ENCODE measurements at regions not wholly inside any gene's neighbourhood (a gene's known extent, or its start where the extent isn't known, plus 50 kb on each side); places are given as distances from the start of the nearest gene placed in this dataset.
A peak's percentile ranks its signal among the peaks of the same experiment; 100 is the strongest.

DNA sequence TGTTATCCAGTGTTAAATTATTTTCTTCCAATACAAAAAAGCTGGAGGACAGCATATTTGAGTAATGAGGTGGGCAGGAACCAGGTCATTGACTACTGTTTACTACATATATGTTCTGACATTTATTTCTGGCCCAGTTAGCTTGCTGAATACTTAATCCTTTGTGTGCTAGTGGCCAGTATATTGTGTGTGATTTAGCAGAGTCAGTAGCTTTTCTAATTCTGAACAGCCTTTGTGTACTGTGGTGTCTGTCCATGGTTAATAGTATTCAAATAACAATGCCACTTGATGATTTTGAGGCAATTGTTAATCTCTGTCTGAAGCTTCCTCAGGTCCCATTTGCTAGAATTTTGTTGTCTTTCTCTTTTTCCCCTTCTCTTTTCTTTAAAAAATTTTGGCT, 286.5 kb upstream of the E2F7 start:
- no peak for DNase-seq (ENCODE audit: low spot score)

DNA sequence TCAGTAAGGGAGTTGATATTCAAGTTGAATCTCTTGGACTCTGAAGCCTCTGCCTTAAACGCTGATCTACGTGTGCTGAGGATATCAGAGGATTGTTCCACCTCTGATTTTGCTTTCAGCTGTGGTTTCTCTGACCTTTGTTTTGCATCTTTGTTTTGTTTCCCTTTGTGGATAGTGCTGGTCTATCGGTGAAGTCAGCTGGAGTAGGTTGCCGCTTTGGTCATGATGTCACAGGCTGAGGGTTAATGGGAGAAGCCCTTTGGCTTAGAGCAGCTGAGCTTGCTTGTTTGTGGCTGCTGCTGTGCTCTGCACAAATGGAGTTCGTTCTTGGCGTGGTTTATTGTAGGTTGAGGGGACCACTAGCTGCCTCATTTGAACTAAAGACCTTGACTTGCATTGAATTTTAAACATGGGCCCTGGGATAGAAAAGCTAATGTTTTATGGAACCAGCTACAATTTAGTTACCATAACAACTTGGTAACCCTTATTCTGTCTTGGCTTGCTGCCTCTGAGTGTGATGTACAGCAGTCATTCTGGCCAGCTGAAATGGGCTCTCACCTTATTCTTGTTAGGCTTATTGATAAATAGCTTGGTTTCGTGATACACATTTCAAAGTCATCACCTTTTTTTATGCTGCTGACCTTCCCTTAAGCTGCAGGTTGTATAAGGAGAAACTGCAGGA, 284.5 kb upstream of the E2F7 start:
- no peak for DNase-seq (ENCODE audit: low spot score)

DNA sequence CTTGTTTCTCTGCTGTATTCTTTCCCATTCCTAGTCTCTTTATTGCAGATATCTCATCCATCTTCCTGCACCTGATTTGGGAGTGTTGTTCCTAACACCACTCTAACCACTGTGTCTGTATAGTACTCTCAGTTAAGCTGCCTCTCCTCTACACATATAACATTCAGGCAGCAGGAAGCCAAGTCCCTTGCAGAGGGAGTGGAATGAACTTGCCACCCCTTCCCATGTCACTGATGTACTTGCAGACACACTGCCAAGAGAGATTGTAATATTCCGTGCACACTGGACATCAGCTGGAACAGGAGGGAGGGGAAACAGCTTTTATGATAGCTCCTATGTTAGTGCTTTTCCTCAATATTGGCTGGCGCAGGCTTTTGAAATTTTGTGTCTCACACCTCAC, 281.6 kb upstream of the E2F7 start:
- DNase-seq (ENCODE audit: low spot score), result no peak

DNA sequence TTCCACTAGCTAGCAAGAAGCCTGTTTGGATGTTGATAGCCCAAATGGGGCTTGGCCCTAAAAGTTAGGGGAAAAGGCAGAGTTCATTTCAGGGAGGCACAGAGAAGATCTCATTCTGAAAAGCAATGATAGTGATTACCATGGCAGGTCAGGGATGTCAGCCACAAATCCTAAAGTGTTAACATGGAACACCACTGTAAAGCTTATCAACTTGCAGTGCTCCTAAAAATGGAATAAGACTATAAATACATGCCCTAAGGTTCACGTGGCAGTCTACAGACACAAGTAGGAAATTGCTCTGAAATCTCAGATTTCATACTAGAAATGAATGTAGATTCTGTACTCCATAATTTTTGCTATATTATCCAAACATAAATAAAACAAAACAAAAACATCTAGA, 280.0 kb upstream of the E2F7 start:
- no peak for DNase-seq (ENCODE audit: low spot score)

DNA sequence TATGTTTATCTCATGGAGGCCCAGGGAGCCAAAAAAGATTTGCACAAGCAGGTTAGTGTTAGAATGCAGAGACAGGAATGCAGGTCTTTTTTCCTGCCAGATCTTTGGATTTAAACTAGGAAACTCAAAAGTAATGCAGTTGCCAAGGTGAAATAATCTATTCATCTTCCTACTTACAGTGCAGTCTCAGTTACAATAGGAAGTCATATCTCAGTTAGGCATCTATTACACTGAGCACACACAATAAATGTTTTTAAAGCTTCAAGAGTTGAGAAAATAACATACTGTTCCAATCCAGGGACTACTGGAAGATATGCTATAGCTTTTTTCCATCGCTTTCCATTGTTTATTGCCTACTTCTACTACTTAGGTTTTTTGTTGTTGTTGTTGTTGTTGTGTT, 279.3 kb upstream of the E2F7 start:
- DNase-seq (ENCODE audit: low spot score), result no peak

DNA sequence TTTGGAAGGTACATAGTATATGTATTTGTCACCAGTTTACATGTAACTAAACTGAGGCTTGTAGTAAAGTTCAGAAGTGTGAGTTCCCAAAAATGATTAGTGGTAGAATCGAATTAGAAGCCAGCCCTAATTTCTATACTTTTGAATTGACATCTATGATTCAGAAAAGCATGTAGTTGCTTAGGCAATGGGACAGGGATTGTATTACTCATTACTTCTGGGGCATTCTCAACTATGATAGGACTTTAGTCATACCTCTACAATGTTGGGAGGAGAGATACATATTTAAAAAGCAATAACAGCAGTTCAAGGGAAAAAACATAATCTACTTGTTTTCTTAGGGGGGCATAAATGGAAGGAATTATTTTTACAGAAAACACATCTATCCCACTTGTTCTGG, 277.9 kb upstream of the E2F7 start:
- DNase-seq (ENCODE audit: low spot score), result no peak

DNA sequence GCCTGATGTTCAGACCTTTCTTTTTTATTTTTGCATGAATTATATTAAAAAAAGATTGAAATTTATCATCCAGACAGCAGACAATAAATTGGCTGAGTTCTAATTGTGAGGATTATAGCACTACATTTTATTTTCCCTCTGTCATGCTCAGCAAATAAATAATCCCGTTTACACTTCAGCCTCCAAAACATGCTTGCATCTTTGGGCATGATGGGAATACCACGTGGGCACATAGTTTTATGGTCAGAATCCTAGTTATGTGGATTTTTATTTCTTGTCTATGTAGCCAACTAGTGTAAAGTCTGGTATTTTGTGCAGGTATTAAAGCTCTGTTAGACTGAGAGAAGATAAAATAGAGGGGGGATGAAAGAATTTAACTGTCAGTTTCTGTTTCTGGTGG, 276.9 kb upstream of the E2F7 start:
- DNase-seq (ENCODE audit: low spot score), result no peak

DNA sequence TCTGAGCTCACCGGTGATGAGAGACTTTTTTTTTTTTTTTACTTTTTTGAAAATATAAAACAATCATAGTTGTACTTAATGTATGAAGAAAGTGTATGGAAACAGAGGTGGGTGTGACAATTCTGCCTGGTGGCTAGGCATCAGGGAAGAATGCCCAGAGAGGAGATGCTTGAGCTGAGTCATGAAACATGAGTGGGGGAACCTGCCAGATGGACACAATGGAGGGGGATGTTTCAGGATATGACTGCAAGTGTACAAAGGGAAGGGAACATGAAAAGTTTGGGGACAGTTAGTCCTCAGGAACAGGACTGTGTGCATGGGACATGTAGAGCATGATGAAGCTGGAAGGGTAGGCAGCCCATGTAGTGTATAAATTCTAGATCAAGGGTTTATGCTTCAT, 274.2 kb upstream of the E2F7 start:
- no peak for DNase-seq (ENCODE audit: low spot score)

DNA sequence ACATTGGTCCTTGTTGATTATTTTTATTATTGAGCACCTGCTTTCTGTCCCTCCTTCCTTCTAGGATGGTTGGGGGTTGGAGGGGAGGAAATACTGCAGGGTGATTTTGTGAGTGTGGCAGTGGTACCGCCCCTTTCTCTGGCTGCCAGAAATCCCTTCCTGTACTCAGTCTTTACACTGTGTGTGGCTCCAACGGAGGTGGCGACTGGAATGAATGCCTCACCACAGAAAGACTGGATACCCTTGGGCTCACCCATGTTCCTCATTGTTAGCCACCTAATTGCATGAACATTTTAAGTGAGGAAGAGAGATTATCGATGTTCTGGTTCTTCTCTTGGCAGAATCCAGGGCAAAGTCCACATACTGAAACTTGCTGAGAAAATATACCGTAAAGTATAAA, 272.0 kb upstream of the E2F7 start:
- DNase-seq (ENCODE audit: low spot score), result no peak

DNA sequence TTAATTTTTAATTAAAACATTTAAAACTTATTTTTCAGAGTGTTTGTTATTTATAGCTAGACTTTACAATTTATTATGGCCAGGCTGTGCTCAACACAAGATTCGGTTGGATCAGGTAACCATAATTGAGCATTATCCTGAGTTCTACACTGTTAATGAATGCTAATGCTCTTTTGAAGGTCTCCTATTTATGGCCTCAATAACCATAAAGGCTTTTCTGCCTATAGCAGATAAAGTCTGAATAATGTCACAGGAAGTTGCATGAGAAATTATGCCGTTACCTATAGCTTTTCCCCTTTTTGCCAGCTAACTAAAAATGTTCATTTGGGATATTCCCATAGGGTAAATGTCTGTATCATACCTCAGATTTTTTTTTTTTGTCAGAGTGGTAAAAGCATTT, 269.4 kb upstream of the E2F7 start:
- no peak for DNase-seq (ENCODE audit: low spot score)

DNA sequence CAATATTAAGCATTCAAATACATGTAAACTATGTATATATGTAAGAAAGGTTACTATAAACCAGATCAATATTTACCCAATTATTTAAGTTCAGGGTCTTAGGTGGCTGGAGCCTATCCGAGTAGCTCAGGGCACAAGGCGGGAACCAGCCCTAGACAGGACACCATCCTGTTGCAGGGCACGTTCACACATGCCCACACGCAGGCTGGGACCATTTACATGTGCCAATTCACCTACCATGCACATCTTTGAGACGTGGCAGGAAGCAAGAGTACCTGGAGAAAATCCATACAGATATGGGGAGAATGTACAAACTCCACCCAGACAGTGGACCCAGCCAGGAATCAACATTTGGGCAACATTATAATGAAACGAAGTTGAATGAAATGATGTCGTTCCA, 263.0 kb upstream of the E2F7 start:
- DNase-seq (ENCODE audit: low spot score), result no peak

DNA sequence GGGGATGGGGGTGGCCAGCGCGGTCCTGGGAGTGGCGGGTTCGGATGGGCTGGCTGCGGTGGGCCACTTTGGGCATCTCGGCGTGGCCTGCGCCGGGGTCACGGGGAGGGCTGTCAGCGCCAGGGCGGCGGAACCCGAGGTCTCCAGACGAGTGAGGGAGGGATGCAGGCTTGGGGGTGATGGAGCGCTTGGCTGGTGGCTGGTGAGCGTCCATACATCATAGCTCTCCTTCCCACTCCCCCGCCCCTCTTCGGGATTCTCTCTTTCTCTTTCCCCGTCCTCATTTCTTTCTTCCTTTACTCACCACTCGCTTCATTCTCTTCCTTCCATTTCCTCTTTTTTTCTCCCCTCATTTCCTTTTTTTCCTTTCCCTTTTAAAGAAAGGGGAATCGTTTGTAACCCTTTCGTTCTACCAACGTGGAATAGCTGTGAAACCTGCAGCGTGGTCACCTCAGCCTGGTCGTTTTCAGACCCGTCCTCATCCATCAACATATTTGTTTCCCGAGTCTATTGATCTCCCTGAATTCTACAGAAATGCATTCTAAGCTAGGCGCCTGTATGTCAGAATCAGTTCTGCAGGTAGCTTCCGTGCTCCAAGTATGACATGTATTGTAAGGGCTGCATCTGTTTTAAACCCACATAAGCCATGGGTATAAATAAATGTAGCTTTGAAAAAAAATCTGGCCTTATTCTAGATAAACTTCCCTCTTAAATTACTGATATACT, 260.3 kb upstream of the E2F7 start:
- peak; percentile 78 for DNase-seq (ENCODE audit: low spot score)

DNA sequence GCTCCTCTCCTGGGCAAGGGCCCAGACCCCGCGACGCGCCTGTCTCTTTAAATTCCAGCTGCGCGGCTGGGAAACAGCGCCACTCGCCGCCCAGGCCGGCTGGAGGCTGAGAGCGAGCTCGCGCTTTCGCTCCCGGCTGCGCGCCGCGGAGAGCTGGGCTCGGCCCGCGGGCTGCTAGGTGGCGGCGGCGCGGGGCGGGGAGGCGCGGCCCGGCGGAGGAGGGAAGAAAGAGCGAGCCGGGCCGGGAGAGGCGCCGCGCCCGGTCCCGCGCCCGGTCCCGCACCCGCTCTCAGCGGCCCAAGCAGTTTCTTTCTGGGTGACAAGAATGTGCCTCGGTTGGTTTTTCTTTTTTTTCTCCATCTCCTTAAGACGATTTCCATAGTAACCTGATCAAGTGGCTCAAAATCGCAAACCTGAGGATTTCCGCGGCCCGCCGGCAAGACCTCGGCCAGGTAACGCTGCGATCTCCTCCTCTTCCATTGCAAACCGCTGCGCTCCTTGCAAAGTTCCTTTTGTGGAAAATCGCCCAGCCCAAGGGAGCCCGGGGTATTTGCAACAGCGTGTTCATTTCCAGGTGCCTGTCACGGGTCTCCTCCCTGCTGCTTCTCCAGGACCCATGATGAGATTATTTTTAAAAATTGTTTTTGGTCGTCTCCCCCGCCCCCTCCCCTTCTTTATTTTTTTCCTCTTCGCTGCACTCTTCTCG, 259.5 kb upstream of the E2F7 start:
- DNase-seq (ENCODE audit: low spot score), result peak; percentile 92

DNA sequence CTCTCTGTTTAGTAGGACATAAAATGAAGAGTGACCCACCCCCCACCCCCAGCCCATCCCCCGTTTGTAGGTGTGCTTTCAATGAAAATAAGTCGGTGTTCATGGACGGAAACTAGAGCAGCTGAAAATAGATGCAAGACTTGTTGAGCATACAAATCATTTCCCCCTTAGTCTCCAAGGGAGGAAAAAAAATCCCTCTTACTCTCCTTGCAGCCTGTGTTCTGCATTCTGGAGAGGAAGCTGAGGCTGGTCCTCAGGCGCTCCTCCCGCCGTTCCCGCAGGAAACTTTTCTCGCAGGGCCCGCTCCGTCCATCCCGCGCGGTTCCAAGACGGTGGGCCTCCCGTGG, 259.0 kb upstream of the E2F7 start:
- DNase-seq (ENCODE audit: low spot score), result no peak

DNA sequence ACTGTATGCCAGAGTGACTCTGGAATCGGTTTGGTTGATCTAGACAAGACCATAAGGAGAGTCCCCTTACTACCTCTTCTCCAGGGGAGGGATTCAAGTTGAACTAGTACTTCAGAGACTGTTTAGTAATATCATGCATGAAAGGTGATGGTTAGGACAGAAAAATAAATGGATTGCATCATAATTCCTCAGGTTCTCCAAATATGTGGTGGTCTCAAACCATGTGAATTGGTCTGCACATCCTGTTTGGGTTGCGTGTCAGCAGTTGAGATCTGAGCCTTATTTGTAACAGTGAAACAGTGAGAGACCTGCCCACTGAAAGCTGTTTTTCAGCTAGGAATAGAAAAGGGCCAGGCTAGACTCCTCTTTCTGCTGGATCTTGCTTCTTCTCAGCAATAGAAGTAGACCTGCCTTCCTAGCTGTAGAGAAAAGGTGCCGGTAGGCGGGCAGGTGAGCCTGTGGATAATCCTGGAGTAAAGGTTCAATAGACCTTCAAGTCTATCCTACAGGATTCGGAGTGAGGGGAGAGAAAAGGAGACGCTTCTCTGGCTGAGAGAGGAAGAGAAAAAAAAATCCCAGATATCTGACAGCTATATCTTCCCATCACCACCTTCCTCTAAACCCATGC, 258.5 kb upstream of the E2F7 start:
- no peak for DNase-seq (ENCODE audit: low spot score)

DNA sequence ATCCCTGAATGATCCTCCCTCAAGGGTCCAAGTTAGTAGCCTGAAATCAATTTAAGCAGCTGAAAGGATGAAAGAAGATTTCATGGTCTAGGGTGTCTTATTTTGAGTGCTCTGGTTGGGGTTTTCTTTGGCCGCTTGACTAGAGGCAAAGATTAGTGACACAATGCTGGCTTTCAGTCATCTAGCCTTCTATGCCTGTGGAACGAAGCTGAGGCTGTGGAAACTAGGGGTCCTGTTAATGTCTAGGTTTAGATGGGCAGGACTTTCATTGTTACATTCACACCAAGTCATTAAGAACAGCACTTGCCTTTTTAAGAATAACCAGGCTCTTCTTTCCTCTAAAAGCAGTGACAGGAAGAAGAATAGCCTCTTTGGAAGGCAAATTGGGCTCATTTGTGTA, 253.8 kb upstream of the E2F7 start:
- peak; percentile 60 for DNase-seq (ENCODE audit: low spot score)

DNA sequence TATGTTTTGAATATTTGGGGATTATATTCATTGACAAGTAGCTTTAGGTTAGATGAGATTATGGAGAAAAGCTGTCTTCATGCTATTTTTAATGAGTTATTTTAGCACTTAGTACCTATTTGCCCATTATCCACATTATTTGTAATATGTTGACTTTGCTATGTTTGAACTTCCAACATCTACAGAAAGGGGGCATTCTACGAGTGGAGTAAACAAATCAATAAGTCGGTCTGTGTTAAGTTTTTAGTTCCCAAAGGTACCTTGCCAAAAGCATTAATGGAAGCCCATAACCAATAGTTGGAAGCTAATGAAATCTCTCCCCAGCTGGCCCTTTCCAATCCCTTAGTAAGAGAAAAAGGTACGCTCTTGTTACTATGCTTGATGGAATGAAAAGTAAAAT, 250.0 kb upstream of the E2F7 start:
- no peak for DNase-seq (ENCODE audit: low spot score)

DNA sequence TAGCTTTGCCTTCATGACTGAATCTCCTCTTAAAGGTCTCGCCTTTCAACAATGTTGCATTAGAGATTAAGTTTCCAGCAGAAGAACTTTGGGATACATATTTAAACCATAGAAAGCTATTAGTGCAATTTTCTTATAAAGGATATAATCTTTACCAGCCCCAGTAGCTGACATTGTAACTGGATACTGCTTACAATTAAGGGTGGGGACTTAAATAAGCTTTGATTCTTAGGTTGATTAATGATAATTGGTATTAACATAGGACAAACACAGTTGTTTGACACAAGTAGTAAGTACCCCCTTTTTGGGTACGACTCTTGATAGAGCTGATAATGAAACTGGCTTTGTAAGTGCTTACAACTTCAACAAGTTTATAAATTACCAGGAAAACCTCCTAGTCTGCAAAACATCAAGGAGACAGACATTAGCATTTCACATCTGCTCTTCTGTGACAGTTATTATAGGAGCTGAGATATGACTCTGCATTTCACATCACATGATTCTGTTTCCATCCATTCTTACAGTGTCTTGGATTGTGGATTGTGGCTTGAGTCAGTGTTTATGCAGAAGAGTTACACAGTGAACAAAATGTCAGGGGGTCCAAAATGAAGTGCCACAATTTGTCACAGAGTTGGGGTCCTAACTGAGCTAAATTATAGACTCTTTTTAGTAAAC, 249.1 kb upstream of the E2F7 start:
- DNase-seq (ENCODE audit: low spot score), result no peak

DNA sequence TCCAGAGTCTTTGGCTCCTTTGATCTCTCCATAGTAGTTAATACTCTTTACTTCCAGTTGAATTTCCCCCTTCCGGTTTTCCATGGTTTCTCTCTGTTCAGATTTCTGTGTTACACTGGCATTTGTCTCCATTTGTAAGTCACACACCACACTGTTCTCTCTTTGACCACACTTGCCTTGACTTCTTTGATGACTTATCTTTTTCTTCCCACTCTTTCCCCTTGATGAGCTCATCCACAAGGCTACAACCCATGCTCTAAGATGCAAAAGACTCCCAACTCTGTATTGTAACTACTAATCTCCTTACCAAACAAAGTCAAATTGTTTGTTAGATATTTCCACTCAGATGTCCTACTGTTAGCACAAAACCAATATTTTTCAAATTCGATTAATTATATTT, 242.7 kb upstream of the E2F7 start:
- DNase-seq (ENCODE audit: low spot score), result no peak

DNA sequence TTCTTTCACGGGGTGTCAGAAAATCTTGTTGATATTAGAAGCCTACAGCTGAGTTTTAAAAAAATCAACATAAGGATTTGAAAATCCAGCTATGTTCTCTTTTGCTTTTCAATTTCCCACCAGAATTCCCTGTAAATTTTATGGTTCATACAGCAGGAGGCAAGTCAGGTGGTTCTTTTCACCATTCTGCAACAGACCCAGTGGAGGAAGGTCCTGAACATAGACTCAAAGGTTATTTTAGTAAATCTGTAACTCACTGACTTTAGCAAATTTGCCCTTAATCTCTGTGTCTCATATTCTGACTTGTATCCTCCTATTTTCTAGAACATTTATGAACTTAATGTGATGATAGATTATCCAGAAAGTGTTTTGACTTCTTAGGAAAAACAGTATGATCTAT, 235.4 kb upstream of the E2F7 start:
- no peak for DNase-seq (ENCODE audit: low spot score)

DNA sequence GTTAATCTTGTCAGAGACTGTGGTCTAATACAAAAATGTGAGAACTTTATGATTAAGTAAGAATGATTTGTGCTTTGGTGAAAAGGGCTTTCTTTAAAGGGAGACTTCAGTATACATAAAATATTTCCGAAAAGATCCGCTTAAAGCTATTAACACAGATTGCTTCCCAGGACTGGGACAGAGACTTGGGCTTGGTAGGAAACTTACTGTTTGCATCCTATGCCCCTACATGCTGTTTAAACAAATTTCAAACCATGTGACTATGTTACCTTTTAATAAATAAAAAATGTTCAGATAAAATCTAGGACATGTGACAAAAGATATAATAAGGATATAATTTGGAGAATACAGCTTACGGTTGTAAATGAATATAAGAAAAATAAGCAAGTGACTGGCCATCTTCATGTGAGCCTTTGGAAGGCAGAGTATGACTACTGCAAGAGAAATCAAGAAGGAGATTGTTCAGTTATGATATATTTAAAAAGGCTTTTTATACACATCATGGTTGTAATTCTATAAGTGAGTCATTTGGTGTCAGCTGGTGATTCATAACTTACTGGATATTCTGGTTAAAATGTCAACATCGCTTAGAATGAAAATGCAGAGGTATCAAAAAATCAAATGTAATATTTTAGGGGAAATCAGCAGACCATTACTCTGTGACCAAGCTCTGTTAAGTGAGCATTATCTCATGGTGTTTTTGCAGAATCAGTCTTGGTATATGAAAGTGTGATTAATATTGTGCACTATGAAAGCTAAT, 234.7 kb upstream of the E2F7 start:
- DNase-seq (ENCODE audit: low spot score), result no peak

DNA sequence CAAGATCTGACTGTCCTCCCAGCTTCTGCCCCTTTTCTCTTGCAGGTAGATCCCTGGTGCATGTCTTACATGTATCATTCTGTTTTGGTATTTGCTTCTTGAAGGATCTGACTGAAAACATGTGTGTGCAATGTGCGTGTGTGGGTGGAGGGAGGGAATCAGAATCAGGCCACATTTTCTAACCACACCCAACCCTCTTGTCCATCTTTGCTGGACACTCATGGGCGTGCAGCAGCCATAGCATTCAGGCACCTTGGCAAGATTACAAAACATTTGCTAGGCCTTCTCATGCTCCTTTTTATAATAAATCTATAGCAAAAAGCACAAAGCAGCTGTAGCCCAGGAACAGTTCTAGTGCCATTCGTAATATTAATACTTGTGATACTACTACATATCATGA, 233.6 kb upstream of the E2F7 start:
- DNase-seq (ENCODE audit: low spot score), result no peak
